BLaER1 (cell line): ENCODE measurements at regions not wholly inside any gene's neighbourhood (a gene's known extent, or its start where the extent isn't known, plus 50 kb on each side); places are given as distances from the start of the nearest gene placed in this dataset.

Source experiments
- H3K27ac ChIP-seq: shearing (Covaris generic); formaldehyde crosslinking; 2 replicates; pipeline ENCODE4 v1.8.1; 2022
- H3K27me3 ChIP-seq: shearing (Covaris generic); formaldehyde crosslinking; 2 replicates; pipeline ENCODE4 v1.8.1; 2022
- H3K36me3 ChIP-seq: shearing (Covaris generic); formaldehyde crosslinking; 2 replicates; pipeline ENCODE4 v1.8.1; 2022
- H3K4me1 ChIP-seq: shearing (Covaris generic); formaldehyde crosslinking; 2 replicates; pipeline ENCODE4 v1.8.1; 2022
- H3K4me2 ChIP-seq: shearing (Covaris generic); formaldehyde crosslinking; 2 replicates; pipeline ENCODE4 v1.8.1; 2022
- H3K4me3 ChIP-seq: shearing (Covaris generic); formaldehyde crosslinking; 2 replicates; pipeline ENCODE4 v1.8.1; 2022
- H3K9ac ChIP-seq: shearing (Covaris generic); formaldehyde crosslinking; 2 replicates; pipeline ENCODE4 v1.8.1; 2022
- H3K9me3 ChIP-seq: shearing (Covaris generic); formaldehyde crosslinking; 2 replicates; pipeline ENCODE4 v1.8.1; 2022
- H4K20me1 ChIP-seq: shearing (Covaris generic); formaldehyde crosslinking; 2 replicates; pipeline ENCODE4 v1.8.1; 2022
- Cebpa-rat ChIP-seq: shearing (Covaris generic); IDR thresholded peaks from 2 replicates; pipeline ENCODE4 v1.8.1; 2022

DNA sequence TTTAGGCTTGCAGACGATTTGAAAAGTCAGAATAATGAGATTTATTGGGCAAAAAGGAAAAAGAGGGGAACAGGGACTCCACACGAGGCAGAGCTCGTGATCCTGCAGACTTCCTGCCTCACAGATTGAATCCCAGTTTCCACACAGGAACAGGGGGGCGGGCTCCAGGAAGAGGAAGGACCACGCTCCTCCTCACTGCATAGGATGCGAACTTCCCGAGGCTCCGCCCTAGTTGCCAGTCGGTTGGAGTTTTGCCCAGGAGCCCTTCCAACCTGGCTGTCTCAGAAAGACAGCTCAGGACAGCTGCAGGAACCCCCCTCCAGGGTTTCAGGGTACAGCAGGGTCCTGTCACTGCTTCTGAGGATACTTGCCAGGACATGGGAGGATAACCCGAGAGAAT is 488.3 kb upstream of the ADARB2 start:
- Histone ChIP-seq H3K4me1 (no peaks in the 10 kb centered on the region), H3K9me3 (no peaks in the 10 kb centered on the region), H3K4me2 (no peak overlapping the region), H3K27me3 (no peaks in the 10 kb centered on the region), H3K36me3 (no peaks in the 10 kb centered on the region), H3K9ac (no peak overlapping the region), H4K20me1 (no peaks in the 10 kb centered on the region), H3K27ac (no peak overlapping the region), H3K4me3 (no peak overlapping the region)
- TF ChIP-seq Cebpa-rat = no peak

DNA sequence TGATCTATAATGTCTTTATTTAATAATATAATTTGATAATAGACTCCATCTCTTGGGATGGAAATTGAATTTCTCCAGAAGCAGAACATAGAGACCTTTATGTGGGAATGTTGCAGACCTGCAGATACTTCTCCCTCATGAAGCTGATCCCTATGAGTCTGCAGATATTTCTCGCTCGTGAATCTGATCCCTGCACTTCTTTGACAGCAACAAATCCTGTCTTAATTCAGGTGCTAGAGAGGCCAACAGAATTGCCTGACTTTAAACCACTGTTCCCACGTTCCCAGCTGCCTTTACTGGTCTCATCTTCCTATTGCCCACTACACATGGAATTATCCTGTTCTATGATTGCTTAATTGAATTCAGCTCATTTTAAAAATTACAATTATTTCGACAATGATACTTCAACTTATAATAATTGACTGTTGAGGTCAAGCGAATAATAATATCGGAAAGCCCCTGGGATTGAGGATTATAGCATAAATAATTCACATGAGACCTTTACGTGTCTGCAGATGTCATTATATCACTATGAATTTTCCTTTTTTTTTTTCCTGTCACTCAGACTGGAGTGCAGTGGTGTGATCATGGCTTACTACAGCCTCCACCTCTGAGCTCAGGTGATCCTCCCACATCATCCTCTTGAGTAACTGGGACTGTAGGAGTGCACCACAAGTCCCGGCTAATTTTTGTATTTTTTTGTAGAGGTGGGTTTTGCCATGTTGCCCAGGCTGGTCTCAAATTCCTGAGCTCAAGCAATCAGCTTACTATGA is 486.4 kb upstream of the ADARB2 start:
- no peak overlapping the region for H3K4me2 ChIP-seq
- no peaks in the 10 kb centered on the region for H3K27me3 ChIP-seq
- no peaks in the 10 kb centered on the region for H4K20me1 ChIP-seq
- H3K9me3 ChIP-seq = no peaks in the 10 kb centered on the region
- H3K27ac ChIP-seq = no peak overlapping the region
- no peak overlapping the region for H3K9ac ChIP-seq
- H3K4me1 ChIP-seq = no peaks in the 10 kb centered on the region
- no peak for TF ChIP-seq Cebpa-rat
- no peaks in the 10 kb centered on the region for H3K36me3 ChIP-seq
- no peak overlapping the region for H3K4me3 ChIP-seq

GRCh38 chr10:2222631-2223030 is 485.3 kb upstream of the ADARB2 start:
- Histone ChIP-seq H3K27me3 (no peaks in the 10 kb centered on the region), H3K4me3 (no peak overlapping the region)
- no peak for TF ChIP-seq Cebpa-rat

DNA sequence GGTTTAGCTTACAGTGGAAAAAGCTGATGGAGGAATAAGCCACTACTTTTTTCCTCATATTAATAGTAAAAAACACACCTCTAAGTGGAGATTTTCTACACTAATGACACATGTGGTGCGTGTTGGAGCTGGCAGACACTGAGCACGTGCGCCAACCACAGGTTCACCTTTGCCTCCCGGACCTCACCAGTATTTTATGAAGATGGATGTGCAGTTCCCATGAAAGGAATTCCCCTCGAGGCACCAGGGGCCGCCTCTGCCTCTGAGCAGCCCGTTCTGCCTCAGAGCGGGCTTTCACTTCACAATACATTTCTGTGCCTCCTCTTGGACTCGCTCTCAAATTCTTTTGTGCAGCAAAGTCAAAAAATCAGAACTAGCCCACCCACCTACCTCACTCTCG is 477.5 kb upstream of the ADARB2 start:
- Histone ChIP-seq H3K27me3 (no peaks in the 10 kb centered on the region), H3K27ac (no peak overlapping the region), H3K9ac (no peak overlapping the region), H3K9me3 (no peaks in the 10 kb centered on the region), H3K4me2 (no peak overlapping the region), H3K36me3 (no peaks in the 10 kb centered on the region), H4K20me1 (no peaks in the 10 kb centered on the region), H3K4me1 (no peaks in the 10 kb centered on the region), H3K4me3 (no peak overlapping the region)
- TF ChIP-seq Cebpa-rat = no peak

More at GRCh38 chr10:2222631-2223030, 485.3 kb upstream of the ADARB2 start:
- Histone ChIP-seq H3K4me1 (no peaks in the 10 kb centered on the region), H3K9me3 (no peaks in the 10 kb centered on the region), H3K9ac (no peak overlapping the region), H3K27ac (no peak overlapping the region), H4K20me1 (no peaks in the 10 kb centered on the region), H3K36me3 (no peaks in the 10 kb centered on the region), H3K4me2 (no peak overlapping the region)

GRCh38 chr10:2214092-2214491 is 476.8 kb upstream of the ADARB2 start:
- no peak for TF ChIP-seq Cebpa-rat
- Histone ChIP-seq H3K27ac (no peak overlapping the region), H3K9ac (no peak overlapping the region)

DNA sequence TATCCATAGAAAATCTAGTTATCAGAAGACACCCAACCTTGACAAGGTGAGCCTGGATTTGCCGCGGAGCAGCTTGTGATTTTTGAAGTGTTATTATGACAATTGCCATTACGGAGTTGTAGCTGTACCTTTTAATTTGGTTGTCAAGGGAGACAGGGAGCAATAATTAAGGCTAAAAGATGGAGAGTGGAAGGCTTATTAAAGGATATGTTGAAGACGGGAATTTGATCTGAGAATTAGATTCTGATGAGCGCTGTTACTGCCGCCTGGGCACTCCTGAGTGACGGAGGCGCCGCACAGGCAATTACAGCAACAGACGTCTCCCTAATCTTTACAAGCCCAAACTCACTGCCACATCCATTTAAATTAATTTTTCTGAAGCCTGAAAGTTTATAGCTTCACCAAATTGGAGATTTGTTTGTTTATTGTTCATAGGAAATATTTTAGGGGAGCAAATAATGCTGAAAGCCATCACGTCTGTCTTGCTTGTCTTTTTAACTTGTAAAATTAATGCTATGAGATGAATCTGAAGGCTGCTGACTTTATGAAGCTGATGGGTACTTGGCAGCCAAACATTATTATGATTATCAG is 475.0 kb upstream of the ADARB2 start:
- no peak overlapping the region for H3K4me3 ChIP-seq
- H3K27ac ChIP-seq = no peak overlapping the region
- no peaks in the 10 kb centered on the region for H3K36me3 ChIP-seq
- H3K9ac ChIP-seq = no peak overlapping the region
- TF ChIP-seq Cebpa-rat = no peak
- no peak overlapping the region for H3K4me2 ChIP-seq
- no peaks in the 10 kb centered on the region for H3K4me1 ChIP-seq
- no peaks in the 10 kb centered on the region for H3K27me3 ChIP-seq
- no peaks in the 10 kb centered on the region for H4K20me1 ChIP-seq
- H3K9me3 ChIP-seq = no peaks in the 10 kb centered on the region

More at GRCh38 chr10:2214092-2214491, 476.8 kb upstream of the ADARB2 start:
- Histone ChIP-seq H3K27me3 (no peaks in the 10 kb centered on the region), H3K4me1 (no peaks in the 10 kb centered on the region), H3K36me3 (no peaks in the 10 kb centered on the region), H4K20me1 (no peaks in the 10 kb centered on the region), H3K4me2 (no peak overlapping the region), H3K4me3 (no peak overlapping the region), H3K9me3 (no peaks in the 10 kb centered on the region)

DNA sequence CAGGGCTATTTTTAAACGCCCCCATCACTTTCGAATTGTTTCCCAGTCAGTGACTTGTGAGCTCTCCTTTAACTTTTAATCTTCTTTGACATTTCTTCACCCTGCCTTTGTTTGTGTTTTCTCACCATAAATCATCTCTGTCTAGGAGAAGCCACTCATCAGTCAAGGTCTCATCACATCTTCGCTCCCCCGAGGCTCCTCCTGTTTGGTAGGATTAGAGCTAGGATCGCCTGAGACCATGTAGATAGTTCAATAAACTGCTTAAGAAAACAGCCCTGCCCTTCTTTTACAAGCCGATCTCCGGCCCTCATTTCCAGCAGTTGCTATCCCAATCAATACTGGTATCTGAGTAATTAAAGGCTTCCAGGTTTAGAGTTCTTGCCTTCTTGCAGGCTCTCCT is 472.8 kb upstream of the ADARB2 start:
- TF ChIP-seq Cebpa-rat = no peak
- Histone ChIP-seq H4K20me1 (no peaks in the 10 kb centered on the region), H3K4me1 (no peaks in the 10 kb centered on the region), H3K4me2 (no peak overlapping the region), H3K9me3 (no peaks in the 10 kb centered on the region), H3K9ac (no peak overlapping the region), H3K36me3 (no peaks in the 10 kb centered on the region), H3K27me3 (no peaks in the 10 kb centered on the region), H3K4me3 (no peak overlapping the region), H3K27ac (no peak overlapping the region)

- TF ChIP-seq Cebpa-rat = no peak
- Histone ChIP-seq H3K4me1 (no peaks in the 10 kb centered on the region), H3K9ac (no peak overlapping the region), H3K27ac (no peak overlapping the region), H4K20me1 (no peaks in the 10 kb centered on the region), H3K9me3 (no peaks in the 10 kb centered on the region), H3K36me3 (no peaks in the 10 kb centered on the region), H3K4me3 (no peak overlapping the region), H3K4me2 (no peak overlapping the region), H3K27me3 (no peaks in the 10 kb centered on the region)
Measured at GRCh38 chr10:2208106-2208505, 470.8 kb upstream of the ADARB2 start.

GRCh38 chr10:2207246-2207922 is 470.1 kb upstream of the ADARB2 start:
- no peak overlapping the region for H3K4me3 ChIP-seq
- no peak overlapping the region for H3K4me2 ChIP-seq
- H4K20me1 ChIP-seq = no peaks in the 10 kb centered on the region
- H3K9ac ChIP-seq = no peak overlapping the region
- no peaks in the 10 kb centered on the region for H3K27me3 ChIP-seq
- TF ChIP-seq Cebpa-rat = no peak
- H3K27ac ChIP-seq = no peak overlapping the region
- H3K9me3 ChIP-seq = no peaks in the 10 kb centered on the region
- no peaks in the 10 kb centered on the region for H3K4me1 ChIP-seq
- no peaks in the 10 kb centered on the region for H3K36me3 ChIP-seq

- Histone ChIP-seq H3K9ac (no peak overlapping the region), H3K4me2 (no peak overlapping the region)
Measured at GRCh38 chr10:2205406-2205805, 468.1 kb upstream of the ADARB2 start.

More at GRCh38 chr10:2205406-2205805, 468.1 kb upstream of the ADARB2 start:
- H3K27me3 ChIP-seq = no peaks in the 10 kb centered on the region
- no peaks in the 10 kb centered on the region for H3K4me1 ChIP-seq
- no peak for TF ChIP-seq Cebpa-rat
- H3K4me3 ChIP-seq = no peak overlapping the region
- H3K9me3 ChIP-seq = no peaks in the 10 kb centered on the region
- H3K27ac ChIP-seq = no peak overlapping the region
- no peaks in the 10 kb centered on the region for H4K20me1 ChIP-seq
- no peaks in the 10 kb centered on the region for H3K36me3 ChIP-seq
